ENCODE measurements at regions not wholly inside any gene's neighbourhood (a gene's known extent, or its start where the extent isn't known, plus 50 kb on each side); places are given as distances from the start of the nearest gene placed in this dataset.
"Not testable (repeated sequence)": the region's sequence is repeated elsewhere in the genome, so short reads cannot be mapped to it uniquely, and the experiment has no call there.

DNA sequence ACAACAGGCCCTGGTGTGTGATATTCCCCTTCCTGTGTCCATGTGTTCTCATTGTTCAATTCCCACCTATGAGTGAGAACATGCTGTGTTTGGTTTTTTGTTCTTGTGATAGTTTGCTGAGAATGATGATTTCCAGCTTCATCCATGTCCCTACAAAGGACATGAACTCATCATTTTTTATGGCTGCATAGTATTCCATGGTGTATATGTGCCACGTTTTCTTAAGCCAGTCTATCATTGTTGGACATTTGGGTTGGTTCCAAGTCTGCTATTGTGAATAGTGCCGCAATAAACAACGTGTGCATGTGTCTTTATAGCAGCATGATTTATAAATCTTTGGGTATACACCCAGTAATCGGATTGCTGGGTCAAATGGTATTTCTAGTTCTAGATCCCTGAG is 72.6 kb upstream of the NHSL2 start:
- DNase-seq (ENCODE audit: low read depth, low spot score); H3K79me2 ChIP-seq (ENCODE audit: insufficient read depth, low read length); H3K27ac ChIP-seq (ENCODE audit: low read depth, low read length); RAD21 ChIA-PET (ENCODE audit: low non-redundant PET in 1 of 2, low total read pairs in 2 of 2, uncharacterized antibody in 2 of 2, unreplicated experiment in 2 of 2); CTCF ChIA-PET; H3K9me2 ChIP-seq (ENCODE audit: insufficient read depth); H3K4me2 ChIP-seq (ENCODE audit: low read length); H3K9me3 ChIP-seq (ENCODE audit: control insufficient read depth in 1 of 2, insufficient read depth in 1 of 2, low read depth in 1 of 2, low read length in 2 of 2); POLR2A ChIA-PET; H3K36me3 ChIP-seq (ENCODE audit: control insufficient read depth in 1 of 2, insufficient read depth in 2 of 2, low read length in 2 of 2); intact Hi-C loops (cut with micrococcal nuclease); H3K4me1 ChIP-seq (ENCODE audit: control insufficient read depth in 1 of 2, insufficient read depth in 2 of 2, low read length in 2 of 2); BruUV-seq (replicated peaks); H3K9ac ChIP-seq (ENCODE audit: low read length); H4K20me1 ChIP-seq (ENCODE audit: insufficient read depth); ATAC-seq; H2AFZ ChIP-seq (ENCODE audit: low read depth, low read length, poor library complexity, severe bottlenecking); H3K4me3 ChIP-seq (replicated peaks in 1 of 2; ENCODE audit: low read depth in 1 of 2, low read length in 2 of 2); H3K27me3 ChIP-seq (ENCODE audit: insufficient read depth, low read length): not testable (repeated sequence)

DNA sequence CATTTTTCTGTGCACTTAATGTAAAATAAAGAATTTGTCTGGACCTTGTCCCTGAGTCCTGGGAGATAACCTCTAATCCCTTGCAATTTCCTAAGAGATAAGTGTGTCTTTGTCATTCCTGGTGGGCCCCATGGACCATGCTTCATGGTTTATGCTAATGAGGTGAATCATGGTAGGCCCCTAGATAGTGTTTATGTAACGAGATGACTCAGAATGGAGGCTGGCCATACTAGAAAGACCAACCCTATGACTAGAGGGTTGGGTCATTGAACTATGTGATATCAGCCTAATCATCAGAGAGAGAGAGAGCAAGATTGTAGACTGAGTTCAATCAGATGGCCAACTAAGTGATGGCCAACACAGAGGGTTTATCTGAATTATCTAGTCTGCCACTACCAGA is 64.2 kb upstream of the NHSL2 start:
- H3K4me1 ChIP-seq (ENCODE audit: control insufficient read depth in 1 of 2, insufficient read depth in 2 of 2, low read length in 2 of 2): no peaks in the 10 kb centered on the region
- H3K4me2 ChIP-seq (ENCODE audit: low read length): no peak overlapping the region
- H3K27me3 ChIP-seq (ENCODE audit: insufficient read depth, low read length): no peaks in the 10 kb centered on the region; the same call in 1 of the 2 replicates
- CTCF ChIA-PET: no interaction called here
- intact Hi-C loops (cut with micrococcal nuclease): no loop called here
- TF ChIP-seq YY1 (IDR thresholded peaks at IDR 0.05; ENCODE audit: extremely low read depth, insufficient replicate concordance, low read depth, low read length): no peak
- TF ChIP-seq ZNF274 (IDR thresholded peaks at IDR 0.05; ENCODE audit: low read depth, low read length): no peak
- H3K79me2 ChIP-seq (ENCODE audit: insufficient read depth, low read length): no peaks in the 10 kb centered on the region
- no peak overlapping the region for H3K27ac ChIP-seq (ENCODE audit: low read depth, low read length)
- BruUV-seq (replicated peaks): no TSS peak
- RAD21 ChIA-PET (ENCODE audit: low non-redundant PET in 1 of 2, low total read pairs in 2 of 2, uncharacterized antibody in 2 of 2, unreplicated experiment in 2 of 2): no interaction called here
- H3K9ac ChIP-seq (ENCODE audit: low read length): no peak overlapping the region
- H4K20me1 ChIP-seq (ENCODE audit: insufficient read depth): no peaks in the 10 kb centered on the region
- H3K9me3 ChIP-seq (ENCODE audit: control insufficient read depth in 1 of 2, insufficient read depth in 1 of 2, low read depth in 1 of 2, low read length in 2 of 2): no peaks in the 10 kb centered on the region
- H3K9me2 ChIP-seq (ENCODE audit: insufficient read depth): no peaks in the 10 kb centered on the region
- no peak overlapping the region for H2AFZ ChIP-seq (ENCODE audit: low read depth, low read length, poor library complexity, severe bottlenecking)
- no peak for DNase-seq (ENCODE audit: low read depth, low spot score)
- POLR2A ChIA-PET: no interaction called here
- no peak for ATAC-seq
- H3K4me3 ChIP-seq (replicated peaks in 1 of 2; ENCODE audit: low read depth in 1 of 2, low read length in 2 of 2): no peak overlapping the region
- no peaks in the 10 kb centered on the region for H3K36me3 ChIP-seq (ENCODE audit: control insufficient read depth in 1 of 2, insufficient read depth in 2 of 2, low read length in 2 of 2)

DNA sequence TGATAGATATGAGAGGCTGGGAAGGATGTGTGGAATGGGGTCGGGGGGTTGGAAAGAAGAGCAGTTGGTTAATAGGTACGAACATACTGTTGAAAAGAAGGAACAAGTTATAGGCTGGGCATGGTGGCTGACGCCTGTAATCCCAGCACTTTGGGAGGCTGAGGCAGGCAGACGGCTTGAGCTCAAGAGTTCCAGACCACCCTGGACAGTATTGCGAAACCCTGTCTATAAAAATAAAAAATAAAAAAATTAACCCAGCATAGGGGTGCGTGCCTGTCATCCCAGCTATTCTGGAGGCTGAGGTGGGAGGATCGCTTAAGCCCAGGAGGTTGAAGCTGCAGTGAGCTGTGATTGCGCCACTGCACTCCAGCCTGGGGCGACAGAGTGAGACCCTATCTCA is 58.5 kb upstream of the NHSL2 start:
- DNase-seq (ENCODE audit: low read depth, low spot score) (no peak), ATAC-seq (no peak)
- no peak overlapping the region for H3K9ac ChIP-seq (ENCODE audit: low read length)
- H2AFZ ChIP-seq (ENCODE audit: low read depth, low read length, poor library complexity, severe bottlenecking): no peak overlapping the region
- BruUV-seq (replicated peaks): no TSS peak
- H3K27me3 ChIP-seq (ENCODE audit: insufficient read depth, low read length): no peaks in the 10 kb centered on the region; the same call in 1 of the 2 replicates
- H3K36me3 ChIP-seq (ENCODE audit: control insufficient read depth in 1 of 2, insufficient read depth in 2 of 2, low read length in 2 of 2): no peaks in the 10 kb centered on the region
- H3K4me3 ChIP-seq (replicated peaks in 1 of 2; ENCODE audit: low read depth in 1 of 2, low read length in 2 of 2): no peak overlapping the region
- POLR2A ChIA-PET: no interaction called here
- no peak for TF ChIP-seq EZH2 (IDR thresholded peaks at IDR 0.05)
- TF ChIP-seq JUND (IDR thresholded peaks at IDR 0.05): no peak
- TF ChIP-seq, protein P1, sequence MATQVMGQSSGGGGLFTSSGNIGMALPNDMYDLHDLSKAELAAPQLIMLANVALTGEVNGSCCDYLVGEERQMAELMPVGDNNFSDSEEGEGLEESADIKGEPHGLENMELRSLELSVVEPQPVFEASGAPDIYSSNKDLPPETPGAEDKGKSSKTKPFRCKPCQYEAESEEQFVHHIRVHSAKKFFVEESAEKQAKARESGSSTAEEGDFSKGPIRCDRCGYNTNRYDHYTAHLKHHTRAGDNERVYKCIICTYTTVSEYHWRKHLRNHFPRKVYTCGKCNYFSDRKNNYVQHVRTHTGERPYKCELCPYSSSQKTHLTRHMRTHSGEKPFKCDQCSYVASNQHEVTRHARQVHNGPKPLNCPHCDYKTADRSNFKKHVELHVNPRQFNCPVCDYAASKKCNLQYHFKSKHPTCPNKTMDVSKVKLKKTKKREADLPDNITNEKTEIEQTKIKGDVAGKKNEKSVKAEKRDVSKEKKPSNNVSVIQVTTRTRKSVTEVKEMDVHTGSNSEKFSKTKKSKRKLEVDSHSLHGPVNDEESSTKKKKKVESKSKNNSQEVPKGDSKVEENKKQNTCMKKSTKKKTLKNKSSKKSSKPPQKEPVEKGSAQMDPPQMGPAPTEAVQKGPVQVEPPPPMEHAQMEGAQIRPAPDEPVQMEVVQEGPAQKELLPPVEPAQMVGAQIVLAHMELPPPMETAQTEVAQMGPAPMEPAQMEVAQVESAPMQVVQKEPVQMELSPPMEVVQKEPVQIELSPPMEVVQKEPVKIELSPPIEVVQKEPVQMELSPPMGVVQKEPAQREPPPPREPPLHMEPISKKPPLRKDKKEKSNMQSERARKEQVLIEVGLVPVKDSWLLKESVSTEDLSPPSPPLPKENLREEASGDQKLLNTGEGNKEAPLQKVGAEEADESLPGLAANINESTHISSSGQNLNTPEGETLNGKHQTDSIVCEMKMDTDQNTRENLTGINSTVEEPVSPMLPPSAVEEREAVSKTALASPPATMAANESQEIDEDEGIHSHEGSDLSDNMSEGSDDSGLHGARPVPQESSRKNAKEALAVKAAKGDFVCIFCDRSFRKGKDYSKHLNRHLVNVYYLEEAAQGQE (IDR thresholded peaks at IDR 0.05; ENCODE audit: low read depth): no peak
- intact Hi-C loops (cut with micrococcal nuclease): no loop called here
- H3K27ac ChIP-seq (ENCODE audit: low read depth, low read length): no peak overlapping the region
- no peaks in the 10 kb centered on the region for H4K20me1 ChIP-seq (ENCODE audit: insufficient read depth)
- CTCF ChIA-PET: no interaction called here
- no peaks in the 10 kb centered on the region for H3K9me2 ChIP-seq (ENCODE audit: insufficient read depth)
- H3K79me2 ChIP-seq (ENCODE audit: insufficient read depth, low read length): no peaks in the 10 kb centered on the region
- no peak overlapping the region for H3K4me2 ChIP-seq (ENCODE audit: low read length)
- no peaks in the 10 kb centered on the region for H3K9me3 ChIP-seq (ENCODE audit: control insufficient read depth in 1 of 2, insufficient read depth in 1 of 2, low read depth in 1 of 2, low read length in 2 of 2)
- RAD21 ChIA-PET (ENCODE audit: low non-redundant PET in 1 of 2, low total read pairs in 2 of 2, uncharacterized antibody in 2 of 2, unreplicated experiment in 2 of 2): interaction anchor here in 1 of 2 experiments (0.6 kb wide), 1 partner anchor 19 kb away, joined by 4 read pairs; no protein-coding TSS in a partner anchor
- no peaks in the 10 kb centered on the region for H3K4me1 ChIP-seq (ENCODE audit: control insufficient read depth in 1 of 2, insufficient read depth in 2 of 2, low read length in 2 of 2)
